C1 segment of cervical spinal cord (tissue), 14 donors: ENCODE measurements at regions not wholly inside any gene's neighbourhood (a gene's known extent, or its start where the extent isn't known, plus 50 kb on each side); places are given as distances from the start of the nearest gene placed in this dataset.

Experiments used
- DNase-seq, 14 donors: peaks; one replicate each; lab custom pipeline; 2025; lab: John Stamatoyannopoulos, UW

- peak in 4 of 14 donors; percentile 5 to 59 (median 6) for DNase-seq
Observed at GRCh38 chr20:43863821-43864544, 50.7 kb upstream of the TOX2 start.

GRCh38 chr20:43863330-43863729, 51.3 kb upstream of the TOX2 start:
- DNase-seq: no peak

- DNase-seq: no peak
Observed at GRCh38 chr20:43862438-43862837, 52.2 kb upstream of the TOX2 start.

- no peak for DNase-seq
Observed at GRCh38 chr20:43859994-43860393, 54.7 kb upstream of the TOX2 start.

- no peak for DNase-seq
Observed at GRCh38 chr20:43857932-43858331, 56.7 kb upstream of the TOX2 start.

- DNase-seq: no peak
Observed at GRCh38 chr20:43857127-43857526, 57.5 kb upstream of the TOX2 start.

DNA sequence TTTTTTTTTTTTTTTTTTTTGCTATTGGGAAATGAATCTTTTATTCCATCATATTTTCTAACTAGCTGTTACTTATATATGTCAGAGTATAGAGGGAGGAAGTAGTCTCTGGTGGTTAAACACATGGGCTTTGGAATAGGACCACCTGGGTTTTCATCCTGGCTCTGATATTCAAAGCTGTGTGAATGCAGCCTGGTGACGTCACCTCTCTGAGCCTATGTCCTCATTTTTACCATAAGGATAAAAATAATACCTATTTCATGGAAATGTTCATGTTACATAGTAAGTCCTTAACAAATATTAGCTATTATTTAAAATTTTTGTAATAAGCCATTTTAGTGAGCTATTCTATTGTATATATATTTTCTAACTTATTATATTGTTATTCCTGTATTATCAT, 58.8 kb upstream of the TOX2 start:
- no peak for DNase-seq

GRCh38 chr20:43853918-43854317, 60.7 kb upstream of the TOX2 start:
- DNase-seq: no peak

DNA sequence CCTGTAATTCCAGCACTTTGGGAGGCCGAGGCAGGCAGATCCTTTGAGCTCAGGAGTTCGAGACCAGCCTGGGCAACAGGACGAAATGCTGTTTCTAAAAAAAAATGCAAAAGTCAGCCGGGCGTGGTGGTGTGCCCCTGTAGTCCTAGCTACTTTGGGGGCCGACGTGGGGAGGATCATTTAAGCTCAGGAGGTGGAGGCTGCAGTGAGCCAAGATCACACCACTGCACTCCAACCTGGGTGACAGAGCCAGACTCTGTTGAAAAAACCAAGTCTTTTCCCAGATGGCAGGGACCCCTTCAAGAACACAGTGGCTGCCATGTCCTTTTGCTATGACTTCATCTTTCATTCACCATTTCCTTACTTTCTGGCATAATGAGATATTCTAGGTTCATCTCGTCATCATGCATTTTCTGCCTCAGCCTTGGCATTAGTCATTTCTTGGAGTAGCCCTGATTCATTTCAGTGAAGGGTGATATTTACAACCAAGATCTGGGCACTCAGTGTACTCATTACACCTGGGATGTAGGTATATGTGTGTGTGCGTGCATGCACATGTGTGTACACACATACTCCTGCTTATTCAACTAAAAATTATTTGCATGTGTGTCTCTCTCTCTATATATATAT, 61.4 kb upstream of the TOX2 start:
- DNase-seq: no peak

GRCh38 chr20:43849496-43850186, 65.0 kb upstream of the TOX2 start:
- no peak for DNase-seq

GRCh38 chr20:43846516-43846905, 68.1 kb upstream of the TOX2 start:
- DNase-seq: no peak

- peak in 1 of 14 donors; percentile 34 for DNase-seq
Observed at GRCh38 chr20:43844778-43845614, 69.7 kb upstream of the TOX2 start.

DNA sequence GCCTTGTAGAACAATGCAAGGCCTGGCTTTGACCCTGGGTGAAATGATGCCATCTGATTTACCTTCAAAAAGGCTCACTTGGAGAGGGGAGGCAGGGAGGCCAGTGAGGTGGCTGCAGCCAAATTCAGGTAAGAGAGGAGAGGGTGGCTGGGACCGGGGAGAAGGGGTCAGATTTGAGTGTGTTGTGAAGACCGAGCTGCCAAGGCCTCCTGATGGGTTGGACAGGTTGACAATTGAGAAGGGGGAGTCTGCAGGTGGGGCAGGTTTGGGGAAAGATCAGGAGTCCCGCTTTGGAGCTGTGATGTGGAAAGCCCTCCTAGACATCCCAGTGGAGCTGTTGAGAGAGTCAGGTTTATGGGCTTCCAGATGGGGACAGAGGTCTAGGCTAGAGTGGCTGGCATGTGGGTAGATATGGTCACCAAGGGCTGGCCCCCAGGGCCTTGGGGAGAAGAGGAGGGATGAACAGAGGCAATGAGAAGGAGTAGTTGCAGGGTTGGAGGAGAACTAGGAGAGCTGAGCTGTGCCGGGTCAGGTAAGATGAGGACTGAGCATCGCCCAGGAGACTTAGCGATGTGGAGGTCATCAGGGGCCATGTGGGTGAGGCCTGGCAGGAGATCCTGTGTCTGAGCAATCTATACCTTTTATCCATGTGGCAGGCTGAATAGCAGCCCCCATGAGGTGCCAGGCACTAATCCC, 70.5 kb upstream of the TOX2 start:
- DNase-seq: no peak

- no peak for DNase-seq
Observed at GRCh38 chr20:43843096-43843964, 71.3 kb upstream of the TOX2 start.

DNA sequence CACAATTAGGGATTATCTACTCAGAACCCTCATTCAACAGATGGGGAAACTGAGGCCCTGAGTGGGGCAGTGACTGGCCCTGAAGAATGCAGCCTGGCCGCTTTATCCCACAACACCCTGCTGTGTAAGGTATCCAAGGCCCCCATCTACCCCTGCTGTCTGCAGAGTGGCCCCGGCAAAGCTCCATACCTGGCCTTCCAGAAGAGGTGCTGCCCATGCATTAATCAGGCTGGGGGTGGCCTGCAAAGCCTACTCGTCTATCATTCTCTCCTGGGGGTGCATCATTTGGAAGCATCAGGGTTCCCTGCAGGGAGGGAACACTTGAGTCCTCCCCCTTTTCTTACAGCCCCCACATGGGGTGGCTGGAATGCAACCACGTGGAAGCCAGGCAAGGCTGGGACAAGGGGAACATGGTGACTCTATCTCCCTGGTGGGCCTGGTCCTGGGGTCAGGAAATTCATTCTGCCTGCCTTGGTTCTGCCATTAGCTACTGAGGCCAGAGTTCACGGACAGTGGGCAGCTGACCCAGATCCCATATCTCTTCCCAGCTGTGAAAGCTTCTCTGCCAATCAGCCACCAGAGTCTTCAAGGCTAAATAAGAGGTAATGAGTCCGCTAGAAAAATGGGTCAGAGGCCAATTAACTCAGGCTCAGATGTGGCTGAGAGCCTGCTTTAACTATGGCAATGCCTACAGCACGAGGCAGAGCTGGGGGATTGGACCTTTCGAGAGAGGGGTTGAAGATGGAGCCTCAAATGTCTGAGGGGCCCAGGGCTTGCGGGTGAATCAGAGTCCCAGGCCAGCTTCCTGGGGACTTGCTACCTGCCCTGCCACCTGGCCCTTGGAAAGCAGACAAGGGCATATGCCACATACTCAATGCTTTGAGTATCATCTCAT, 72.3 kb upstream of the TOX2 start:
- DNase-seq: no peak

DNA sequence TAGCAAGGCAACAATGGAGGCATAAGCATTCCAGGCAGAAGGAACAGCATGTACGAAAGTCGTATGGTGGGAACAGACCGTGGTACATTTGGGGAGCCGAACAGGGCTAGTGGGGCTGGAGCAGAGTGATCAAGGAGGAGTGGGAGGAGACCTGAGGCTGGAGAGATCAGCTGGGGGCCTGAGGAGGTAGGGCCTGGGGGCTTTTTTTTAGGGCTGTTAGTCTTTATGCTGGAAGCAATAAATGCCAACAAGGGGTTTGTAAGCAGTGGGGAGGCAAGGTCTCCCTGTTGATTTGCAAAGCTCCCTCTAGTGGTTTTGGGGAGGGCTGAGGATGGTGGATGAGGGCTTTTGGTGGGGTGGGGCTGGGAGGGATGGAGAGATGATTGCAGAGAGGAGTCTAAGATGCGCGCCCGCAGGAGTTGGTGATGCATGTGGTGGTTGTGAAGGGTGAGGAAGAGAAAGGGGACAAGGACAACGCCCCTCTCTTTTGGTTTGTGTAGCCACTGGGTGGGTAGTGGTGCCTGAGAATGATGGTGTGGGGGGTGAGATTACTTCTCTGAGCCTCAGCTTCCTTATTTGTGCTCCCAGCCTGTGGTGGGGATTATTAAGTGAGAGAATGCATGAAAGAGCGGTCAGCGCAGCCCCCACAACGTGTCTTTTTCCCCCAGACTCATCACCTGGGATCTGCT, 74.1 kb upstream of the TOX2 start:
- DNase-seq: no peak

GRCh38 chr20:43839793-43840199, 74.9 kb upstream of the TOX2 start:
- DNase-seq: no peak

GRCh38 chr20:43838703-43839060, 76.0 kb upstream of the TOX2 start:
- no peak for DNase-seq
